ENCODE measurements at regions not wholly inside any gene's neighbourhood (a gene's known extent, or its start where the extent isn't known, plus 50 kb on each side); places are given as distances from the start of the nearest gene placed in this dataset.
"Not testable (repeated sequence)": the region's sequence is repeated elsewhere in the genome, so short reads cannot be mapped to it uniquely, and the experiment has no call there.

- H3K27me3 Mint-ChIP-seq, result no peaks in the 10 kb centered on the region
- no peaks in the 10 kb centered on the region for H3K9me3 Mint-ChIP-seq
- H3K4me3 Mint-ChIP-seq, result no peak overlapping the region
- H3K27ac Mint-ChIP-seq, result no peak overlapping the region
- H3K4me1 Mint-ChIP-seq, result peaks cover 5% of the 10 kb centered on the region
- DNase-seq (no peak), ATAC-seq (no peak)
Observed at GRCh38 chr2:53513167-53513666, 254.4 kb upstream of the CHAC2 start.

DNA sequence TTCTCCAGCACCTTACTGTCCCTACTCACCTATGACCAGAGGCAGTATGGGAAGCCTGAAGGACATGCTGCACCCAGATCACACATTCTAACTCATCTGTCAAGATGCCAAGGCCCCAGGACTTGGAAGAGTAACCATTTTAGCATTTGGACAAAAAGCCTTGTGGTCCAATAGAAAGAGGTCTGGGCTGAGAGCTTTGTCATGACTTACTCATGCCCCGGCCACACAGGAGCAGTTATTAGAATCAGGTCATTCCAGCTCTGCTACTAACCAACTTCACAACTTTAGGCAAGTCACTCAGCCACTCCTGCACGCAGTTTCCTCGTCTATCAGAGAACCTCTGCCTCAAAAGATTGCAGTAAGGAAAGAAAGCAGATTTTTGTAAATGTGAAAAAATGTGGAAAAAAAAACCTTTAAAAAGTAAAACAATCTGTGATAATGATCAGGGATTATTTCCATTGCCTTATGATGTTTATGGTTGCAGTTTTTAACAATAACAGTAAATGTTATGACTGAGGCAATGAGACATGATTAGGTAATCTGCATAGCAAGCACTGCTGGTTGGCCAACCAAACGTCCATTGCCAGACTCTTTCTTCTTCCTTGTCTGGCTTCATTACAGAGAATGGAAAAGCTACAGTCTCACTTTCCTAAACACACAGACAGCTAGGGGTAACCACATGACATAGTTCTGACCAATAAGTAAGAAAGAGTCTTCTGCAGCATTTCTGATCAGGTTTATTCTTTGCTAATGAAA is 255.4 kb upstream of the CHAC2 start:
- peaks cover 5% of the 10 kb centered on the region for H3K4me1 Mint-ChIP-seq
- no peak overlapping the region for H3K27ac Mint-ChIP-seq
- ATAC-seq (no peak), DNase-seq (no peak)
- no peaks in the 10 kb centered on the region for H3K9me3 Mint-ChIP-seq
- no peak overlapping the region for H3K4me3 Mint-ChIP-seq
- no peaks in the 10 kb centered on the region for H3K27me3 Mint-ChIP-seq

DNA sequence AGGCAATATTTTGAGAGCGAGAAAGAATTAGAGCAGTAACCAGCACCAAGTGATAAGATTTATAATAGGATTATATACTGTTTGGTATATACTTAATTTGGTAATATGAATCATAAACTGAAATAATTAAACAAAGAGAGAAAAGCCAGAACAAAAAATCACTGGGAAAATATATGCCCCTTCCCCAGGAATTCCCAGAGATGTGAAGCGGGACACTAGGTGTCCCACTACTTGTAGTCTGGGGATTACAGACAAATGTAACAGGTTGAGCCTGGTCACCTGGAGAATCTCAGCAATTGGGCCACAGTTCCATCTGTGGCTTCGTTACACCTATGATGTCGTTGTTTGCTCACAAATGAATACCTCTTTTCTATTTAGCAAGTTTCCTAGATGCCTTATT is 256.1 kb upstream of the CHAC2 start:
- peaks cover 5% of the 10 kb centered on the region for H3K4me1 Mint-ChIP-seq
- no peak for ATAC-seq
- no peaks in the 10 kb centered on the region for H3K9me3 Mint-ChIP-seq
- H3K4me3 Mint-ChIP-seq, result no peak overlapping the region
- no peak overlapping the region for H3K27ac Mint-ChIP-seq
- DNase-seq, result no peak
- no peaks in the 10 kb centered on the region for H3K27me3 Mint-ChIP-seq

GRCh38 chr2:53510401-53510800 is 257.2 kb upstream of the CHAC2 start:
- no peaks in the 10 kb centered on the region for H3K4me1 Mint-ChIP-seq
- H3K9me3 Mint-ChIP-seq, result no peaks in the 10 kb centered on the region
- H3K27me3 Mint-ChIP-seq, result no peaks in the 10 kb centered on the region
- H3K27ac Mint-ChIP-seq, result no peak overlapping the region
- ATAC-seq (no peak), DNase-seq (no peak)
- no peak overlapping the region for H3K4me3 Mint-ChIP-seq

DNA sequence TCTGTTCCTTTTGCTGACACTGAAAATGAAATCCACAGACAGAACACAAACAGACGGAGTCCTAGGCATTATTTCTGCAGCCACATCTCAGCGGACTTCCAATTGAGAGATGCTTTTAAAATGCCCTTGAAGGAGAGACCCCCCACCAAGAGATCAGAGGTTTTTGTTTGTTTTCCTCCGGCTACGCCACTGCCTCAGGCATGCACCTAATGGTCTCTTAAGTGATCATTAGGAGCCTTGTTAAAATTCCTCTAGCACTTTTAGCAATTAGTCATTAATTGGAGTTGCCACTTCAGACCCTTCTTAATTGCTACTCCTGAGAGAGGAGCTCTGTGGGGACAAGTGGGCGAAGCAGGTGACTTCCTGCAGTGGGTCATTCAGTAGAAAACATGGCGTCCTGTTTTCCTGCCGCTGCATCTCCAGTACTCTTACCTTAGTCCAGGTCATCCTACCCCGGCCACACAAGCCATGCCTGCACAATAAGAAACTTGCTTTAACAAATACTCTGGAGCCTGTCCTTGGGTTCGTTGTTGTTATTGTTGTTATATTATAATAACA is 257.7 kb upstream of the CHAC2 start:
- no peak for DNase-seq
- Mint-ChIP-seq H3K4me1 (no peaks in the 10 kb centered on the region), H3K27me3 (no peaks in the 10 kb centered on the region), H3K27ac (no peak overlapping the region), H3K4me3 (no peak overlapping the region), H3K9me3 (no peaks in the 10 kb centered on the region)
- ATAC-seq, result no peak

DNA sequence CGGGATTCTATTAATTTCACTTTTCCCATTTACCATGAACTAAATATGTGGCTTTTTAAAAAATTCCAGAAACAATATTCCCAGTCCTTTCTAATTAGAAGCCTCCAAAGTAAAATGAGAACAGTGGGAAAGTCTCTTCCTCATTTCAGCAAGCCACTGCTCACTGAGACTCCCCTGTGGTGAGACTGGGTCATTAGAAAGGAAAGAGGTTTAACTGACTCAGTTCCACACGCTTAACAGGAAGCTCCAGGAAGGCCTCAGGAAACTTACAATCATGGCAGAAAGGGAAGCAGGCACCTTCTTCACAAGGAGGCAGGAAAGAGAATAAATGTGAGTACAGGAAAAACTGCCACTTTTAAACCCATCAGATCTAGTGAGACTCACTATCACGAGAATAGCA is 258.9 kb upstream of the CHAC2 start:
- DNase-seq, result no peak
- no peaks in the 10 kb centered on the region for H3K27me3 Mint-ChIP-seq
- H3K4me1 Mint-ChIP-seq, result no peaks in the 10 kb centered on the region
- ATAC-seq, result no peak
- no peak overlapping the region for H3K4me3 Mint-ChIP-seq
- H3K9me3 Mint-ChIP-seq, result no peaks in the 10 kb centered on the region
- no peak overlapping the region for H3K27ac Mint-ChIP-seq

- not testable (repeated sequence) for H3K27ac Mint-ChIP-seq
Observed at GRCh38 chr2:53507070-53507469, 260.5 kb upstream of the CHAC2 start.

DNA sequence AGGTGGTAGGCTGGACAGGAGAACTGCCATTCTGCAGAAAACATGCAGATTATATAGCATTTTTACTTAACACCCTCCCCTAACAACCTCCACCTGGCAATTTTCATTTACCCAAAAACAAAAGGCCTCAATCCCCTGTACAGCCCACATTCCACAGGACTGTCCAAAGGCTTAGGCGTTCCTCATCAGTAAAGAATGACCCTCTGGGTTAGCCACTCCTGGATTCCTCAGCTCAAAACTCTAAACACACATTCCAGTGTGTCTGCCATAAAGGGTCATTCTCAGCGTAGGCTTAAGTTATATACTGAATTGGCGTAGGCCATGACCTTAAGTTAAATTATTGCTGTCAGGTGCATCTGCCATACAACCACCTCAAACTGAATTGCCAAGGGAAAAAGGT is 261.8 kb upstream of the CHAC2 start:
- DNase-seq (no peak), ATAC-seq (no peak)
- no peak overlapping the region for H3K27ac Mint-ChIP-seq

More at GRCh38 chr2:53507070-53507469, 260.5 kb upstream of the CHAC2 start:
- not testable (repeated sequence) for H3K27me3 Mint-ChIP-seq, ATAC-seq, H3K9me3 Mint-ChIP-seq, H3K4me3 Mint-ChIP-seq, DNase-seq, H3K4me1 Mint-ChIP-seq

DNA sequence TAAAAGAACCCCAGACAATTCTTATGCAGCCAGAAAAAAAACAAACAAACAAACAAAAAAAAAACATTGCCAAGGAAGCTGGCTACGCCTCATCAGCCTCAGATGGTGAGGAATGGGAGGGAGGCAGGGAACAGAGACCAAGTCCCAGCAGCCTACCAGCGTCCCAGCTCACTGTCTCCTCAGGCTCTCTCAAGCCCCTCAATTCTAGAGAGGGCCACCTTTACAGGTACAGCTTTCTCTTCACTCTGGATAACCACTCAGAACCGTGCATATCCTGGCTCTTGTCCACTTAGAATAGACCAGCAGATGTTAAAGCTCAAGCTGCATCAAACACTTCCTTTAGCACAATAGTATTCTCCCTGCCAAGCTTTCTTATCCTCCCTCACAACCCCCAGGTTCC is 263.1 kb upstream of the CHAC2 start:
- Mint-ChIP-seq H3K27me3 (no peaks in the 10 kb centered on the region), H3K27ac (no peak overlapping the region), H3K4me3 (no peak overlapping the region)

More for the DNA sequence above, 261.8 kb upstream of the CHAC2 start:
- Mint-ChIP-seq H3K27me3 (no peaks in the 10 kb centered on the region), H3K4me1 (no peaks in the 10 kb centered on the region), H3K9me3 (no peaks in the 10 kb centered on the region), H3K4me3 (no peak overlapping the region)

DNA sequence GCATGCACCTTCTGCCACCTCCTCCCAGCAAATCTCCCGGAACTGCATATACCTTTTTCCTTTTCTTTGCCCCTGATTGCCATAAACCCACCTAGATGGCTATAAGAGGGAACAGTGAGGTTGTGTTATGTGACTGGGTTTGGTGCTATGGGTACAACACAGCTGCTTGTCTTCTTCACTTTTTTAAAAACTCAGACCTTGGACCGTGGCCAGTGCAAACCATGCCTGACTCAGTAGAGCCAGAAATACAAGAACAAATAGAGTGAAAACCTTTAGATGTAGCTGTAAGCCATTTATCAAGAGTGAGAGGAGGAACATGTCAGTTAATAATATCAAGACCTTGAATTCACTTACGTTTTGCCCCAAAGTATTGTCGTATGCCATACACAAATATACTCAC is 267.4 kb upstream of the CHAC2 start:
- H3K9me3 Mint-ChIP-seq, result no peaks in the 10 kb centered on the region
- no peak overlapping the region for H3K4me3 Mint-ChIP-seq
- no peaks in the 10 kb centered on the region for H3K27me3 Mint-ChIP-seq
- no peaks in the 10 kb centered on the region for H3K4me1 Mint-ChIP-seq
- ATAC-seq (no peak), DNase-seq (no peak)
- no peak overlapping the region for H3K27ac Mint-ChIP-seq

More for the DNA sequence above, 263.1 kb upstream of the CHAC2 start:
- Mint-ChIP-seq H3K9me3 (no peaks in the 10 kb centered on the region), H3K4me1 (no peaks in the 10 kb centered on the region)
- DNase-seq (no peak), ATAC-seq (no peak)

GRCh38 chr2:53498210-53498609 is 269.4 kb upstream of the CHAC2 start:
- Mint-ChIP-seq H3K27ac (no peak overlapping the region), H3K4me3 (no peak overlapping the region), H3K27me3 (no peaks in the 10 kb centered on the region), H3K9me3 (no peaks in the 10 kb centered on the region), H3K4me1 (no peaks in the 10 kb centered on the region)
- no peak for DNase-seq
- ATAC-seq, result no peak

DNA sequence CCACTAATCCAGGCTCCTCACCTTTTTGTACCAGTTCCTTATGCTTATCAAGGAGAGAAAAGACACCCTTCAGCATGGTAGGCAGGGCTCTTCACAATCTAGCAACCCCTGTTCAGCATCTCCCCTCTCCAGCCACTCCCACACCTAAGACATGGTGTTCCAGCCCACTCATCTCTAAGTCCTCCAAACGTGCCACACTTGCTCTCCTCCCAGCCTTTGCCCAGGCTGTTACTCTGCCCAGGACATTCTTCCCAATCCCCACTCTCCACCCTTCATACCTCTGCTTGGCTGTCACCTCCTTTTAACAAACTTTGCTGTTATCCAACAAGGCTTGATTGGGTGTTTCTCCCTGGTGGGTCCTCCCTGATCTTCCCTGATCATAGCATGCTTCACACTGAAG is 270.6 kb upstream of the CHAC2 start:
- Mint-ChIP-seq H3K9me3 (no peaks in the 10 kb centered on the region), H3K27me3 (no peaks in the 10 kb centered on the region), H3K4me1 (no peaks in the 10 kb centered on the region), H3K4me3 (no peak overlapping the region), H3K27ac (no peak overlapping the region)
- DNase-seq (no peak), ATAC-seq (no peak)

- ATAC-seq (no peak), DNase-seq (no peak)
- Mint-ChIP-seq H3K4me3 (no peak overlapping the region), H3K27ac (no peak overlapping the region), H3K27me3 (peaks cover 12% of the 10 kb centered on the region), H3K4me1 (no peaks in the 10 kb centered on the region), H3K9me3 (no peaks in the 10 kb centered on the region)
Observed at GRCh38 chr2:53493210-53493609, 274.4 kb upstream of the CHAC2 start.

DNA sequence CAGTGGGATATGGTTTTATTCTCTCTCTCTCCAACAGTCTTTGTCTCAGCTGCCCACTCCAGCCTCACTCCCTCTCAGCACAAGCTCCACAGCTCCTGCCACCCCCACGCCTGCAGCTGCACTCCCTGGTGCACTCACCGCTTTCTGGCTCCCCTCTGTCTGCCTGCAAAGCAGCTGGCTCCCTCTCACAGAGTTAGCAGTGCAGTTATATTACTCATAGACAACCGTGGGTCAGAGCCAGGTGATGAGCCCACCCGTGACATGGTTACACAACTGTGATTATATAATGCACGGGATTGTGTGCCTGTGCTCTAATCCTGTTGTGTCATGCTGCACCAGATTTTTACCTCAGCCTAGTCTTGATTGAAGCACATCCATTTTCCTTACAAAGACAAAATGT is 276.9 kb upstream of the CHAC2 start:
- Mint-ChIP-seq H3K27ac (no peak overlapping the region), H3K27me3 (peaks cover 12% of the 10 kb centered on the region), H3K4me1 (no peaks in the 10 kb centered on the region), H3K9me3 (no peaks in the 10 kb centered on the region), H3K4me3 (no peak overlapping the region)
- ATAC-seq, result no peak
- no peak for DNase-seq

GRCh38 chr2:53486185-53486899 is 281.3 kb upstream of the CHAC2 start:
- H3K4me3 Mint-ChIP-seq, ATAC-seq, H3K9me3 Mint-ChIP-seq, H3K4me1 Mint-ChIP-seq, H3K27ac Mint-ChIP-seq, DNase-seq: not testable (repeated sequence)
- H3K27me3 Mint-ChIP-seq, result peaks cover 18% of the 10 kb centered on the region

DNA sequence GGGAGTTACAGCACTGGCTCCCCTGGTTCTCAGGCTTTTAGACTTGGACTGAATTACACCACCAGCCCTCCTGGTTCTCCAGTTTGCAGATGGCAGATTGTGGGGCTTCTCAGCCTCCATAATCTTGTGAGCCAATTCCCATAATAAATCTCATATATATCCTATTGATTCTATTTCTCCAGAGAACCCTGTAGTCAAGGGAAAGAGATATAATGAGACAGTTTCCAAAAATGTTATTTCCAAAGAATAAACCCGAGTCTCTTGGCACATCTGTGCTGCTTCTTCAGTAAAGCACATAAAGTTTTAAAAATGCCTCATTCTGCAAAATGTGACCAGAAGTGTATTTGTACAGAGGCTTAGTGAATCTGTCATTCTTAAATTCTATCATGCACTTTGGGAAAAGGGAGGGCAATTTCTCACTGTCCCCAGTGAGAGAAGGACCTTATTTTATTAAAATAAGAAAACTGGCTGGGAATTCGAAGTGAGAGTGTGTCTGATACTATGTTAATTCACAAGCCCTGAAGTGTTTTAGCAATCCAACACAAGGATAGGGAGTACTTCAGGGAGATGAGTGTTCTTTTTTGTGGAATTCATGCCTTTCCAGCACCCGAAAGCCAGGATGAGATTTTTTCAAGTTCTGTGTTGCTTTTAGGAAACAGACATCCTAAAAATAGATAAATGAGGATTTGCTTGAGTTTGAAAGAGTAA is 282.4 kb upstream of the CHAC2 start:
- no peaks in the 10 kb centered on the region for H3K4me1 Mint-ChIP-seq
- peaks cover 4 to 7% of the 10 kb centered on the region in 2 donors for H3K9me3 Mint-ChIP-seq
- H3K27ac Mint-ChIP-seq, result no peak overlapping the region
- no peak overlapping the region for H3K4me3 Mint-ChIP-seq
- no peak for DNase-seq
- H3K27me3 Mint-ChIP-seq, result peaks cover 7% of the 10 kb centered on the region
- ATAC-seq, result no peak

All from stimulated activated naive CD8-positive, alpha-beta T cell treated with anti-CD3 and anti-CD28 coated beads, Interleukin-15, amount 100 ng/mL, for 72 hours (primary cell).